ENCODE measurements at regions not wholly inside any gene's neighbourhood (a gene's known extent, or its start where the extent isn't known, plus 50 kb on each side); places are given as distances from the start of the nearest gene placed in this dataset.

DNA sequence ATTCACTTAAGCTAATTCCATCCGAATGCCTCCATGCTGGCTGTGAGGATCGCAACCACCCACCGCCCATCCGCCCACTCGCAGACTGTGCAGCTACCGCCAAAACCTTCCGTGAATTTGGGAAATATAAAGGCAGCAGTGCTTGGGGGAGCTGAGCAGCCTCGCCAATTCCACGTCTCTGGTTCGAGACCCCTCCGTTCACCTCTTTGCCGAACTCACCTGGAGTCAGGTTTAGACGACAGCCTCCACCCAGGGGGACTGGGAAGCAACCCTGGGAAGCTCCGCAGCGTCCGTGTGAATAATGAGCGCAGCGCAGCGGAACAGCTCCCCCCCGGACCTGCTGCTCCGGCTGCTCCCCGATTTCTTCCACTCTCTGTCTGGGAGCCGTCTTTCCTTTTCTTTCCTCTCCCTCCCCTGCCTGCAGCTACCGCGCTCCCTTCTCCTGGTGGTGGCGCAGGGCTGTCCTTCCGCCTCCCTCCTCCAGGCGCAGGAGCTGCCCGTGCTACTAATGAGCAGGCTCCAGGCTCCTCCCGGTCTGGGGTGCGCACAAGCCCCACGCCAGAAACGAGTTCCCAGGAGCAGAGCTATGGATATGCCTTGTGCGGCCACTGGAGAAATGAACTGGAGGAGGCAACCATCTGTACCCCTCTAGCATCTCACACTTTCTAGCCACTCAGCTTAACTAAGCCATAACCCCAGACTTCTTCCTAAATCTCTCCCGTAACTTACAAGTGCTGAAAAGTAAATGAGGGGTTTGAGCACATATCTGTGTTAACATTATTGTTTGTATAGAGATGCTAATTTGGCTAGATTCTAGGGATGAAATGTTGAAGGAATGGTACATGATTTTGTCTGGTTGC, 107.3 kb downstream of the XKR3 start:
- TF ChIP-seq, protein P1, sequence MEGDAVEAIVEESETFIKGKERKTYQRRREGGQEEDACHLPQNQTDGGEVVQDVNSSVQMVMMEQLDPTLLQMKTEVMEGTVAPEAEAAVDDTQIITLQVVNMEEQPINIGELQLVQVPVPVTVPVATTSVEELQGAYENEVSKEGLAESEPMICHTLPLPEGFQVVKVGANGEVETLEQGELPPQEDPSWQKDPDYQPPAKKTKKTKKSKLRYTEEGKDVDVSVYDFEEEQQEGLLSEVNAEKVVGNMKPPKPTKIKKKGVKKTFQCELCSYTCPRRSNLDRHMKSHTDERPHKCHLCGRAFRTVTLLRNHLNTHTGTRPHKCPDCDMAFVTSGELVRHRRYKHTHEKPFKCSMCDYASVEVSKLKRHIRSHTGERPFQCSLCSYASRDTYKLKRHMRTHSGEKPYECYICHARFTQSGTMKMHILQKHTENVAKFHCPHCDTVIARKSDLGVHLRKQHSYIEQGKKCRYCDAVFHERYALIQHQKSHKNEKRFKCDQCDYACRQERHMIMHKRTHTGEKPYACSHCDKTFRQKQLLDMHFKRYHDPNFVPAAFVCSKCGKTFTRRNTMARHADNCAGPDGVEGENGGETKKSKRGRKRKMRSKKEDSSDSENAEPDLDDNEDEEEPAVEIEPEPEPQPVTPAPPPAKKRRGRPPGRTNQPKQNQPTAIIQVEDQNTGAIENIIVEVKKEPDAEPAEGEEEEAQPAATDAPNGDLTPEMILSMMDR (IDR thresholded peaks at IDR 0.05; ENCODE audit: insufficient read depth, low read length, poor library complexity, severe bottlenecking), result no peak
- no peak for TF ChIP-seq EZH2phosphoT487 (conservative IDR thresholded peaks at IDR 0.05; ENCODE audit: low read length)
